RKO (cell line): ENCODE measurements at regions not wholly inside any gene's neighbourhood (a gene's known extent, or its start where the extent isn't known, plus 50 kb on each side); places are given as distances from the start of the nearest gene placed in this dataset.
"Not testable (repeated sequence)": the region's sequence is repeated elsewhere in the genome, so short reads cannot be mapped to it uniquely, and the experiment has no call there.

ENCODE experiments used
- DNase-seq: peaks from one replicate; pipeline ENCODE4 v3.0.0-alpha.2; 2016; ENCODE audit warnings: low spot score

DNA sequence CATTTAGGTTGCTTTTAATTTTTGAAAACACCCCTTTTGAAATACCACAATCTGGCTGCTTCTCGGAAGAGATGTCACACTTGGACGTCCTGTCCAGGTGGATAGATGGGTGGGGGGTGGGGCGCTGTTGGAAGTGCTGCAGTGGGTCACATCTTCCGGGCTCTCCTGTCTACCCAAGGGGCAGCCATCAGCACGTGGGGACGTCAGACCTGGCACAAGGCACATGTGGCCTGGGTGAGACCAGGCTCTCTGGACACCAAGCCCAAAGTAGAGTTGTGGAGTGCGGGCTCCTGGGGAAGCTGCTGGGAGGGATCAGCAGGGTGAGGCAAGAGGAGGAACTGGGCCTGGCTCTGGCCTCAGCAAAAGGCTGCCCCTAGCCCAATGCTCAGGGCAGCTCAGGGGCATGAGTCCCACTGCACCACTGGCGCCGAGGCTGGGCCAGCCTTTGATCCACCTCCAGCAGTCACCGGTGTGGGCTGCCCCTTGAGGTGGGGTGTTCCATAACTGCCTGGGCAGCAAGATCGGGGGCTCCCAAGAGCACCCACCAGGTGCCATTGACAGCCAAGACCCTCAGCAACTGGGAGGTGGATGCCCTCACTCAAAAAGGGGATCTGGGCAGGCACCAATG is 68.6 kb upstream of the CCND1 start:
- DNase-seq, result no peak

GRCh38 chr11:69572861-69573260 is 68.1 kb upstream of the CCND1 start:
- no peak for DNase-seq

DNA sequence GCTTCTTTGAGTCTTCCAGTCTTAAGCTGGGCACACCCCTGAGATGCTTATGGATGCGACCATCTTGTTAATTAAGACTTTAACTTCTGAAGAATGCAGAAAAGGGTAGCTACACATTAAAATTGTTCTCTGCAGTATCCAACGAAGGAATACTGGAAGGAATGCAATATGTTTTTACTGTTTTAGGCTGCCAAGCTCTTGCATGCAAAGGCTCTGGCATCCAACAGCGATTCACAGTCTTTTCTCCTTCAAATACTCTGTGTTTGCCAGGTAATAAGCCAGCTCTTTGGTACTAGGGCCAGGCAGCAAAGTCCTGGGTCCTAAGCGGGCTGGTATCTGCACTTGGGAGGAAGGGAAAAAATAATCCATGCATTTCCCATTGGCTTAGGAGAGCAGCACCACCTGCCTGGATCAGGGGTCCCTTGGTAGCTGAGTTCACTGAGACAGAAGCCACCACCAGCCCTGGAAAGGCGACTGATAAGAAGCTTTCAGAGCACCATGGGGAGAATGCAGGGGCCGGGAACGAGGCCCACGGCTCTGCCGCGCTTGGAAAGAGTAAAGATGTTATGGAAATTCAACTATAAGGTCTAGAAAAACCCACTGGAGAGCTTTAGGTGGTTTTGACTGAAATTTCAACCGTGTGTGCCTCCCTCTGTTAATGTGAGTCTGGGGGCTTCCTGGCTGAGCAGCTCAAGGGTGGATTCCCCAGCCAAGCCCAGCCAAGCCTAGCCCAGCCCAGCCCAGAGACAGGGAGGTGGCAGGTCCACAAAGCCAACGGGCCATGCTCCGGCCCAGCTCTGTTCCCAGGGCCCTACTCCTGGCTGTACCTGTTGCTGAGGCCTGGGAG is 67.0 kb upstream of the CCND1 start:
- no peak for DNase-seq

- DNase-seq, result no peak
Measured at GRCh38 chr11:69574608-69575255, 66.2 kb upstream of the CCND1 start.

DNA sequence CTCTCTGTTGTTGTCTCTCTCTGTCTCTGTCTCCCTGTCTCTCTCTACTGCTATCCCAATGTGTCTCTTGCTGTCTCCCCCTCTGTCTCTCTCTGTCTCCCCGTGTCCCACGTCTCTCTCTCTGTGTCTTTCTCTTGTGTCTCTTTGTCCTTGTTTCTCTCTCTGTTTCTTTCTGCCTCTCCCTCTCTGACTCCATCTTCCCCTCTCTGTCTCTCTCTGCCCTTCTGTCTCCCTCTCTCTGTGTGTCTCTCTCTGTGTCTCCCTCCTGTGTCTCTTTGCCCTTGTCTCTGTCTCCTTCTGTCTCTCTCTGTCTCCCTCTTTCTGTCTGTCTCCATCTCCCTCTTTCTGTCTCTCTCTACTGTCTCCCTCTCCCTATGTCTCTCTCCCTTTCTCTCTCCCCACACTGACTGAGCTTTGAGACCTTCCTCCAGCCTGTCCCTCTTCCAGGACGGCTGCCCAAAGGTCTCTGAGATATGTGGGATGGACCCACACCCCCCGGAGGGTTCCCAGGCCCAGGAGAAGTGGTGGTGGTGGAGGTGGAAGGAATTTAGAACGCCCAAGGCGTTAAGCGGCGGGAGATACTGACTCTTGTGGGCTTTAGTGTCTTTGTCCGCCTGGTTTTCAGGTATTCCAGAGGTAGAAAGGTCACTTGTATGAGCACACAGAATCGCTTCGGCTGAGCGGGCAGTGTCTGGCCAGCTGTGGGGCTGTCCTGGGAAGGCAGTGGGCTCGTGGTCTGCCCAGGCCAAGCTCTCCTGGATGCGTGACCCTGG is 65.5 kb upstream of the CCND1 start:
- no peak for DNase-seq

DNA sequence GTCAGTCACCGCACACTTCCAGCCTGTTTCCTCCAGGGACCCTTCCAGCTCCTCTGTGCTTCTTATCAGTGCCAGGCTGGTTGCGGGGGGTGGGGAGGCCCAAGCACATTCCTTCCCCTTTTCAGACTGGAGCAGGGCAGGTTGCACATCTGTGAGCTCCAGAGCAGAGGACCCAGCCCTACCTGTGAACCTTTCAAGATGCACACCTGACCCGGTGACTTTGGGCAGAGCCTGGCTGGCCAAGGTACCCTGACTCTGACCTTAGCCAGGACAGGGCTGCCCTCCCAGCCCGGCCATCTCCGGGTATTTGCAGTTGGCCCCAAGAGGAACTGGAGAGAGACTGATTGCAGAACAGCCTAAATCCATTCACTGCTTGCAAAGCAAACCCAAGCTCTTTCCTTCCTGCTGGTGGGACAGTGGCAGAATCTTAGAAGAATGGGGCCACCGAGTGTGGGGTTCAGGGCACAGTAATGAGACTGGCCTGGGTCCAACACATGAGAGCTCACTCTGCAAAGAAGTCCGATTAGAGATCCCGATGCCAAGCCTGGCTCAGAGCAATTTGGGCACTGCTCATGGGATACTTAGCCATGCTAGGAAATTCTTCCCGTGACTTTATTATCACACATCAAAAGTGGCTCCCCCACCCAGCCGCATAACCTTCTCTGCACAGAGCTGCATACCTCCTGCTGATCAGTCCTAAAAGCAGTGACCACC is 64.7 kb upstream of the CCND1 start:
- no peak for DNase-seq

- no peak for DNase-seq
Measured at GRCh38 chr11:69578167-69578566, 62.8 kb upstream of the CCND1 start.

- DNase-seq, result no peak
Measured at GRCh38 chr11:69580529-69580928, 60.4 kb upstream of the CCND1 start.

DNA sequence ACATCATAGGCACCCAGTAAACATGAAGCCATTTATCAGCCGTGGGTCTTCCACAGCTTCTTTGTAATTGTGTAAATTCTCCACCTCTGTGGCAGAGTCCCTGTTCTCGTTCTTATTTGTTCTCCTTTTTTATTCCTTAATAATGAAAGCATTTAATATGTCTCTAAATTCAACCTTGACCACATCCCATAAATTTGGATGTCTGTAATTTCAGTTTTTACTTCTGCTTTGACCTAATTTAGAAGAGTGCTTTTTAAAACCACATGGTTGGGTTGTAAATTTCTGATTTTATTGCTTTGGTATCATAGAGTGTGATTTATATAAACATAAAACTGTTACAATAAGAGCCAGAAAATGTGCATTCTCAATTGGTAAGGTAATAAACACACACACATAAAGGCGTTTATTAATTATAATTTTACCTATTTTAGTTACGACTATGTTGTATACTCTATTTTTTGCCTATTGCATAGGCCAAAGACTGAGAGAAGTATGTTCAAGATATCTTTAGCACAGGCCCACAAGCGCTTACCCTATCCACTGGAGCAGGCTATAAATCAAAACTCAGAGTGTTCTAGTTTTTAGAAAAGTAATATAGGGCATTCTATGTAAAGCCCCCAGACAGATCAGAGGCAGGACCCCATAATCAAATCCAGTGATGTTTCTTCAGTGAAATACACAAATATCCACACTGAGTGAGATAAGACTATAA is 58.0 kb upstream of the CCND1 start:
- no peak for DNase-seq

DNA sequence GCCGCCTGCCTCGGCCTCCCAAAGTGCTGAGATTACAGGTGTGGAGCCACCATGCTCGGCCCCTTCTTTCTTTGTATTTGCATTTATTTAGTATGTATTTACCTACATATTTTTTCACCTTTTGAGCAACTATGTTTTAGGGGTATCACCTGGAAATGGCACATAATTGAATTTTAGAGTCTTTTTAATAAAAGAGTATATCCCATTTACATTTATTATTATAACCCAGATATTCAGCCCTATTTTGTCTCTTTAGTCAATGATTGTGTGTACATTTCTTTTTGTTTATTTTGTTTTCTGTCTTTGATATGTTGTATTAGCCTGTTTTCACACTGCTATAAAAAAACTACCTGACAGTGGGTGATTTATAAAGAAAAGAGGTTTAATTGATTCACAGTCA is 56.8 kb upstream of the CCND1 start:
- no peak for DNase-seq

DNA sequence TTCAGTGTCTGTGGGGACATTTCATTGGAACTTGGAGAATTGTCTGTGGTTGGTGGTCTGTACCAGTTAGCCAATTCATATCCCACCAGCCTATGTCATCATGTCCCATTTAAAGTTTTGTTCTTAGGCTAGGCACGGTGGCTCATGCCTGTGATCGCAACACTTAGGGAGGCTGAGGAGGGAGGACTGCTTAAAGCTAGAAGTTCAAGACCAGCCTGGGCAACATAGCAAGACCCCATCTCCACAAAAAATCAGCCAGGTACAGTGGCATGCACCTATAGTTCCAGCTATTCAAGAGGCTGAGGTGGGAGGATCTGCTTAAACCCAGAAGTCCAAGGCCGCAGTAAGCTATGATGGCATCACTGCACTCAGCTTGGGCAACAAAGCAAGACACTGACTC is 55.6 kb upstream of the CCND1 start:
- DNase-seq, result no peak

- DNase-seq, result peak; percentile 61
Measured at GRCh38 chr11:69587454-69588090, 53.4 kb upstream of the CCND1 start.

GRCh38 chr11:69588270-69588669 is 52.7 kb upstream of the CCND1 start:
- DNase-seq, result peak; percentile 87

DNA sequence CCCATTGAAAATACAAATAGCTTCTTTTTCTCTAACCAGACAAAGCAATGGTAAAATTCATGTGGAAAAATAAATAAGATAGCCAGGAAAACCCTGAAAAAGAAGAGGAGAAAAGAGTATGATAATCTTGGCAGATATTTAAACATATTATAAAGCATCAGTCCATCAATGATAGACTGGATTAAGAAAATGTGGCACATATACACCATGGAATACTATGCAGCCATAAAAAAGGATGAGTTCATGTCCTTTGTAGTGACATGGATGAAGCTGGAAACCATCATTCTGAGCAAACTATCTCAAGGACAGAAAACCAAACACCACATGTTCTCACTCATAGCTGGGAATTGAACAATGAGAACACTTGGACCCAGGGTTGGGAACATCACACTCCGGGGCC is 50.9 kb upstream of the CCND1 start:
- DNase-seq, result not testable (repeated sequence)
